AG04450 (cell line): ENCODE measurements at regions not wholly inside any gene's neighbourhood (a gene's known extent, or its start where the extent isn't known, plus 50 kb on each side); places are given as distances from the start of the nearest gene placed in this dataset.

Experiments
- CTCF ChIA-PET: fragments of 300-600, 350-600 bp; formaldehyde crosslinking; extraction: SDS; loops from one replicate; lab custom pipeline; 2022; ENCODE audit warnings: antibody characterized with exemption, inconsistent platforms; lab: Charles Lee
- POLR2A ChIA-PET: fragments of 350-600 bp; formaldehyde crosslinking; extraction: SDS; loops from one replicate; lab custom pipeline; 2021; ENCODE audit warnings: antibody characterized with exemption, inconsistent platforms; lab: Yijun Ruan, JAX
- DNase-seq: peaks from one replicate; pipeline ENCODE4 v3.0.0-alpha.2; 2011; ENCODE audit warnings: low read depth, low spot score
- H3K27ac ChIP-seq: one replicate; pipeline ENCODE4 v1.5.1; 2012; ENCODE audit warnings: low read depth, low read length, control low read depth
- H3K27me3 ChIP-seq: one replicate; pipeline ENCODE4 v1.6.0; 2012; ENCODE audit warnings: low read length; ENCODE audit not compliant: control insufficient read depth, insufficient read depth
- H3K4me3 ChIP-seq: 2 replicates; pipeline ENCODE4 v1.5.1; 2011; ENCODE audit warnings: mild to moderate bottlenecking, low read depth, low read length, control low read depth
- H3K9me3 ChIP-seq: 2 replicates; pipeline ENCODE4 v1.5.1; 2012; ENCODE audit warnings: low read length; ENCODE audit not compliant: control insufficient read depth, insufficient read depth
- TF ChIP-seq, protein P1 (sequence below): IDR thresholded peaks from 2 replicates; pipeline ENCODE4 v1.5.1; 2011; ENCODE audit warnings: low read depth, low read length, control low read depth, inconsistent platforms

DNA sequence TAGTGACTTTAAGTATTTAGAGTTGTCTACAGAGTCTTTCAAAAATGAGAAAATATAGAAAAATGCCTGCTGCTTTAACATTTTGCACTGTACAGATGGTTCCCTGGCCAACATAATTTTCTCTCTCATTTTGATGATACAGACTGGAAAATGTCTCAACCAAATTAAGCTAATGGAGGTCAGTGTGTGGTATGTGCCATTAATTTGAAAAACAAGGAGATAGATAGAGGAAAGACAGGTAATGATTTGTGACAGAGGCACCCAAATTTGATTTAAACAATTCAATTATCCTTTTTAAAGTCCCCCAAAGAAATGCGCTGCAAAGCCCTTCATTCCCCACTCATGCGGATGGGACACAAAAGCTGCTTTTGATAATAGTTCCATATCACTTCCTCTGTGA lies 140.0 kb downstream of the ASCL1 start:
- POLR2A ChIA-PET: no interaction called here
- CTCF ChIA-PET: no interaction called here

DNA sequence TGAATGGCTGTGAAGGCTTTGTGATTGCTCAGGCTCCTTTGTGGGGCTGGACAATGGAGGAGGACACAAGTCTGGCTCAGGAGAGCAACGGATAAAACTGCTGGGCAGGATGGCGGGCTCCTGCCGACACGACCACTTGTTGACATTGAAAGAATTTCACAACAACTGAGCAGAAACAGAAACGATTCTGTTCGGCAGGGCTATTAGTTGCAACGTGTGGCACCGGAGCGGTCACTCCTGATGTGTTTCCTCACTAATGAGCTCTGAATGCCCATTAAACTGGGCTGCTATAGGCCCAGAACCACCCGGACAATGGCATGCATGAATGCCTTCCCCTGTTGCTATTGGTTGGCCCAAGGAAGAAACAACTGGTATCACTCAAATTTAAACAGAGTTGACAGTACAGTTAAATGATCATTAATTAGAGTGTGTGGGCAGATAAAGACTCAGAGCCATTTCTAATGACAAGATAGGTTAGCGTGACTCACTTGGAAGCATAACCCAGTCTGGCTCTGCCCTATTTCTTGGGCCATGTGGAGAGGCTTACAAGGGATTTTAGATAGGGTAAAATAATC lies 142.9 kb downstream of the ASCL1 start:
- no peaks in the 10 kb centered on the region for H3K27me3 ChIP-seq
- ChIA-PET CTCF (no interaction called here), POLR2A (no interaction called here)
- H3K4me3 ChIP-seq: no peak overlapping the region
- no peak overlapping the region for H3K27ac ChIP-seq
- TF ChIP-seq, protein P1, sequence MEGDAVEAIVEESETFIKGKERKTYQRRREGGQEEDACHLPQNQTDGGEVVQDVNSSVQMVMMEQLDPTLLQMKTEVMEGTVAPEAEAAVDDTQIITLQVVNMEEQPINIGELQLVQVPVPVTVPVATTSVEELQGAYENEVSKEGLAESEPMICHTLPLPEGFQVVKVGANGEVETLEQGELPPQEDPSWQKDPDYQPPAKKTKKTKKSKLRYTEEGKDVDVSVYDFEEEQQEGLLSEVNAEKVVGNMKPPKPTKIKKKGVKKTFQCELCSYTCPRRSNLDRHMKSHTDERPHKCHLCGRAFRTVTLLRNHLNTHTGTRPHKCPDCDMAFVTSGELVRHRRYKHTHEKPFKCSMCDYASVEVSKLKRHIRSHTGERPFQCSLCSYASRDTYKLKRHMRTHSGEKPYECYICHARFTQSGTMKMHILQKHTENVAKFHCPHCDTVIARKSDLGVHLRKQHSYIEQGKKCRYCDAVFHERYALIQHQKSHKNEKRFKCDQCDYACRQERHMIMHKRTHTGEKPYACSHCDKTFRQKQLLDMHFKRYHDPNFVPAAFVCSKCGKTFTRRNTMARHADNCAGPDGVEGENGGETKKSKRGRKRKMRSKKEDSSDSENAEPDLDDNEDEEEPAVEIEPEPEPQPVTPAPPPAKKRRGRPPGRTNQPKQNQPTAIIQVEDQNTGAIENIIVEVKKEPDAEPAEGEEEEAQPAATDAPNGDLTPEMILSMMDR: no peak
- peaks cover 18% of the 10 kb centered on the region for H3K9me3 ChIP-seq
- no peak for DNase-seq

More for the DNA sequence above, 140.0 kb downstream of the ASCL1 start:
- TF ChIP-seq, protein P1: no peak
- Histone ChIP-seq H3K27me3 (no peaks in the 10 kb centered on the region), H3K4me3 (no peak overlapping the region), H3K27ac (no peak overlapping the region), H3K9me3 (peaks cover 16% of the 10 kb centered on the region)
- DNase-seq: no peak

DNA sequence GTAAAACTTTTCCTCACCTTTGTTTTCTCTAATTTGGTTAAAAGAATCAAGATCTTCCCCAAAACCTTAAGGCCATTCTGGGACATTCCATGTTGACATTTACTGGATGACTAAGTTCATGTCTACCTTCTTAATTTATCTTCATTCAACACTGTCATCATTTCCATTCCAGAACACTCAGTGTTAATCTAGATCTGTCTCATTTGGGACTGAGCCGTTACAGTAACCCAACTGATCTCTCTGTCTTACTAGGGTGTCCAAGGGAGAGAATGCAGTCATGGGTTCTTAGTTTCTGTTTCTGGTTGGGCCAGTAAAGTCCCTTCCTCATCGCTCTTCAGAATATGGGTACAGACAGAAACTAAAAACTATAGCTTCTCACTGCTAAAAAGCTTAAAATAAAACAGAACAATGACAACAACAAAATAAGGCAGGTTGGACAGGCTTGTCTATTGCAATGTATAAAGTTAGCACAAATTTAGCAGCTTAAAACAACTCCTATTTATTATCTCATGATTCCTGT lies 144.8 kb downstream of the ASCL1 start:
- TF ChIP-seq, protein P1: no peak
- H3K9me3 ChIP-seq: peaks cover 18% of the 10 kb centered on the region
- no peaks in the 10 kb centered on the region for H3K27me3 ChIP-seq
- ChIA-PET CTCF (no interaction called here), POLR2A (no interaction called here)
- no peak overlapping the region for H3K27ac ChIP-seq
- no peak for DNase-seq
- H3K4me3 ChIP-seq: no peak overlapping the region

DNA sequence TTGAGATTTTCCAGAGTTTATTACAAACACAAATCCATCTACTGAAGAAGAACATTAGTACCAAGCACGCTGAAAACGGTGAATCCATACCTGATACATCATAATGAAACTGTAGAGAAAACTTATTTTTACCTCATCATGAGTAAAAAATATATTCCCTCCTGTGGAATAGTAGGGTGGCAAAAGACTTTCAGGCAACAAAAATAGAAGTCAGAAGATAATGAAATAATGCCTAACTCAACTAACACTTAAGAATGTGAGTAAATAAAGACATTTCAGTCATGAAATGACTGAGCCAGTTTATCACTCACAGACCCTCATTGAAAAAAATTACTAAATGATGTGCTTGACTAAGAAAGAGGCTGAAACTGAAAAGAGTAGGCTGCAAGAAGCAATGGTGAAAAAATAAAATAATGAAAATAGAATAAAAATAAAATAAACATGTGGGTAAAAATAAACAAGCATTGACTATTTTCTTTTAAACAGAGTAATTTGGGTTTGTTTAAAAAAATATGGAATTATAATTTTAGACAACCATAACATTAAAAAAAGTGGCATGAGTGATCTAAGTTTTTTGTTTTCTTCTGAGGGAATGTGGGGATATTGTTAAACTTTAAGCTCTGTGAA lies 148.6 kb downstream of the ASCL1 start:
- POLR2A ChIA-PET: no interaction called here
- TF ChIP-seq, protein P1: no peak

DNA sequence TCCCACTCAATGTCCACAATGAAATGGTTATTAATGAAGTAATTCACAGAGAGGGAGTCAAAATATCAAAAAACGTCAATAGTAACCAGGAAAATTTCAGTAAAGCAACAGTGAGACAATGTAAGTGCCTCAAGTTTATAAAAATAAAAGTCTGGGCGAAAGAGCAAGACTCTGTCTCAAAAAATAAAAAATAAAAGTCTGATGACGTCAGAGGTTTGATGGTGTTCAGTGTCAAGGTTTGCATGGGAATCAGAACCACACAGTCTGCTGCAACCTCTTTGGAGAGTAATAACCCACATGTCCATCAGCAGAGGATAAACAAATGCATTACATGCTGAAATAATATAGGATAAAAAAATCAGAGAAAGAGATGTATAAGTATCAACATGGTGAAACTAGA lies 152.4 kb downstream of the ASCL1 start:
- Histone ChIP-seq H3K27me3 (no peaks in the 10 kb centered on the region), H3K4me3 (no peak overlapping the region), H3K27ac (no peak overlapping the region), H3K9me3 (peaks cover 3% of the 10 kb centered on the region; the same call in 1 of the 2 replicates)
- no peak for DNase-seq
- POLR2A ChIA-PET: no interaction called here
- CTCF ChIA-PET: no interaction called here
- TF ChIP-seq, protein P1: no peak

More for the DNA sequence above, 148.6 kb downstream of the ASCL1 start:
- peaks cover 10% of the 10 kb centered on the region for H3K9me3 ChIP-seq
- no peak for DNase-seq
- no peak overlapping the region for H3K27ac ChIP-seq
- CTCF ChIA-PET: no interaction called here
- H3K27me3 ChIP-seq: no peaks in the 10 kb centered on the region
- H3K4me3 ChIP-seq: no peak overlapping the region
